HG03280 (cell line): ENCODE measurements at regions not wholly inside any gene's neighbourhood (a gene's known extent, or its start where the extent isn't known, plus 50 kb on each side); places are given as distances from the start of the nearest gene placed in this dataset.
"Not testable (repeated sequence)": the region's sequence is repeated elsewhere in the genome, so short reads cannot be mapped to it uniquely, and the experiment has no call there.

Source experiments
- ATAC-seq: cut with Tn5 transposase; IDR thresholded peaks from one replicate; pipeline ENCODE4 v1.9.1; 2021; ENCODE audit warnings: mild to moderate bottlenecking, moderate library complexity; ENCODE audit not compliant: unreplicated experiment

DNA sequence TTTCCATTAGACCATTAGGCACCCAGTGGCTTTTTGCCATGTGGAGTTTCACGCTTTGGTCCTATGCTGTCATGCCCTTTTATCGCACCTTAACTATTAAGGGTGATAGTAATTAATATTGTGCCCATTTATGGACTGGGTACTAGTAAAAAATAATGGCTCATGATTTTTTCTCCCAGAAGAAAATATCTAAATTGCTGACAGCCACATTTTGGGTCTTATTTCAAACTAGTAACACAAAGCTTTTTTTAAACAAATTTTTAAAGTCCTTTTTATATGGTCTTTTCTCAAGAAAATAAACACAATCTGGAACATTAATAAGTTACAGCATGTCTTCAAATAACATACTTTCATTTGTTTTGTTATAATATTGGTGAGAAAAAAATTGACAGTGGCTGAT, 179.7 kb downstream of the ANKRD7 start:
- no peak for ATAC-seq

GRCh38 chr7:118418433-118418832, 193.9 kb downstream of the ANKRD7 start:
- no peak for ATAC-seq

GRCh38 chr7:118420888-118421287, 196.4 kb downstream of the ANKRD7 start:
- ATAC-seq = no peak

DNA sequence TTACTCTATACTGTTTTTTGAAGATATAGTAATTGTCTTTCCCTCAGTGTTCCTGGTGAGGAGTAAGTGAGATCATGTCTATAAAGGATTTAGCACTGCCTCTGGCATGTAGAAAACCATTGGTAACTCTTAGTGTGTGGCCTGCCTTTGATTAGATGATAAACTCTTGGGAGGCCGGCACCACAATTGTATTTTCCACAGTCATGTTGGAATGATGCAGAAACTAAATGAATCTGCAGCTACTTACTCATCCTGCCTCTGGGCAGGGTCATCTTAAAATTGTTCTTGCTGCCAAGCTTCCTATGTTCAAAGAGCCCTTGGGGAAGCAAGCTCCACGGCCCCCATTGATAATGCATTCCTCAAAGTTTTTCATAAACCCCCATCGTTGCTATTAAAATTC, 204.6 kb downstream of the ANKRD7 start:
- no peak for ATAC-seq

DNA sequence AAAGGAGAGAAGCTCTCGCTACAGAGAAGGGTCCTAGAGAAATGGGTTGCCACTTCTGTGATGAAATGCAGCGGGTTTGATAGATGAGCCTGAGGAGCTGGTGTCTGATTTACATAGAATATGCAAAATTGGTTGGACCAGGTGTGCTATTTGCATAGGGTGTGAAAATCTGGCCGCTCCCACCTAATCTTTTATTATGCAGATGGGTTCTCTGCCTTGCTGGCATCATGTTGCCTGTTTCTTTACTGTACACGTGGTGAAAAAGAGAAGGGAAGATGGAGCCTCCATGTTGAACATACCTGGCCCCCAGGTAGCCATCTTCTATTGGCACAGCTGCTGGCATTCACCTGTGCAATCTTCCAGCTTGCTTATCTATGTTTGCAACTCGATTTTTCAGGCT, 212.2 kb downstream of the ANKRD7 start:
- no peak for ATAC-seq

DNA sequence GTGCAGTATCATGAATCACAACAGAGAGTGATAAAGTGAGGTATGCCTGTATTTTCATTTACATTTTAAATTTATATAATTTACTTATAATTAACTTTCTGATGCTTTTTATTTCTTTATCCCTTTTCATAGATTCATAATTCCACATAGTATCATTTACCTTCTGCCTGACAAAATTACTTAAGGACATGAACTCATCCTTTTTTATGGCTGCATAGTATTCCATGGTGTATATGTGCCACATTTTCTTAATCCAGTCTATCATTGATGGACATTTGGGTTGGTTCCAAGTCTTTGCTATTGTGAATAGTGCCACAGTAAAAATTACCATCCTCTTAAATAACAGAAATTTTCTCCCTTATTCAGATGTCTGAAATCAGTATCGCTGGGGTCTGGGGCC, 224.5 kb downstream of the ANKRD7 start:
- ATAC-seq = not testable (repeated sequence)

DNA sequence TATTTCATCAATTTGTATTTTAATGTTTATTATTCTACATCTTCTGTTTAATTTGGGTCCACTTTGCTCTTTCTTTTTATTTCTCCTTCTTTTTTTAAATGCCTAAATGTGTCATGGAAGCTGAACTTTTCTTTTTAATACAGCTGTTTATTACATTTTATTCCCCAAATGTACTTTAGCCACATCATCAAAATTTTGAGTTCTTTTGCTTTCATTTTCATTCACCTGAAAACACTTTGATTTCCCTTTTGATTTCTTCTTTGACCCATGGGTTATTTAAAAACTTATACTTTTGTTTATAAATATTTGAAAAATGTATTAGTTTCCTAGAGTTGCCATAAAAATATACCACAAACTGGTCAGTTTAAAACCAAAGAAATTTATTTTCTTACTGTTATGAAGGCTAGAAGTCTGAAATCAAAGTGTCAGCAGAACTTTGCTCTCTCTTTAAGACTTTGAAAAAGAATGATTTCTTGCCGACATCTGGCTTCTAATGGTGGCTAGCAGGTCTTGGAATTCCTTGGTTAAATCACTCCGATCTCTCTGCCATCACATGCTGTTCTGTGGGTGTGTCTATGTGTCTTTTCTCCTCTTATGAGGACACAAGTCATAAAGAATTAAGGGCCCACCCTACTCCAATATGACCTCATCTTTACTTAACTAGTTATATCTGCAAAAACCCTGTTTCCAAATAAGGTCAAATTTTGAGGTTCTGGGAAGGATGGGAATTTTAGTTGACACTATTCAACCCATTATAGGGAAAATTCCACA, 225.5 kb downstream of the ANKRD7 start:
- no peak for ATAC-seq

DNA sequence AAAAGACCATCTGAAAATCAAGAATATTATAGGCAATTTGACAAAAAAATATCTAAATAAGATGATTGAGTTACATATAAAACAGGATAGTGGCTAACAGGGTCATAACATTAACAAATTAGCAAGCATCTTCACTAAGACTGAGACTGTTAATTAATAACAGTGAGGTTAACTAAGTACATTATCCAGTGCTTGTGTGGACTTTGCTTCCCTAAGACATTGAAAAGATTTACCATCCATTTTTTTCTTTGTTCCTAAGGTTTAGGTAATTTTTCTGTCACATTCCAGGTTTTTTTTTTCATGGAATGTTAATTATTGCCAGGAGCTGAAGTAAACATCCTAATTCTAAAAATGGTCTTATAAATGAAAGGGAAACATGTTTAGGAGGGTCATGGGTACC, 227.6 kb downstream of the ANKRD7 start:
- no peak for ATAC-seq

DNA sequence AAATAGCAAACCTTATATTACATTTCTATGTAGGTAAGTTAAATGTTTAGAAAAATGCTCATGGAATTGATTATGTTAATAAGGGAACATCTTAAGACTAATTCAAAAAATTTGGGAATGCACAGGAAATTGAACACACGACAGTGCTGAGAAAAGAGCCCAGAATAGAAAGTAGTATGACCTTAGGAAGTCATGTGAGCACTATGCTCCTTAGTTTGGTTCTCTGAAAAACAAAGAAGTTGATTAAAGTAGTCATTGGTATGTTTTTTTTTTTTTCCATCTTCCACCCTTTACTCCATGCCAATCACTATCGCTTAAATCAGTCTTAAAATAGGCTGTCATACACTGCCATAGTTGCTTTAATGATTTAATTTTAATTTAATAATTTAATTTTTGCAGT, 242.9 kb downstream of the ANKRD7 start:
- no peak for ATAC-seq

- no peak for ATAC-seq
Measured at GRCh38 chr7:118472581-118472980, 248.1 kb downstream of the ANKRD7 start.

DNA sequence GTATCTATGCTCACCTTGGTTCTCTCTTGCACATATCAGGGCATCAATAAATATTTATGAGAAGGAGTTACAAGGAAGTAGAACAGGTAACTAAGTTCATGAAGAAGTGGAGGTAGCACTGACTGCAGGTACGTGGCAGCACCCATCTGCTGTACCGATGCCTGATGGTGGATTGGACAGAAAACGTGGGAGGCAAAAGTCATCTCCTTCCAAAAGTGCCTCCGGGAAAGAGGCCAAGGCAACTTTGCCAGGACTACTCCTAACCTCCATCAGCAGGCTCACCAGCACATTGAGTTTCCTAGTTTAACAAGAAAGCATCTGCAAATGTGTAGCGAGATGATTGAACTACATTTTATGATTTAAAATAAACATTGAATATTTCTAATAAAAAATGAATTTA, 248.8 kb downstream of the ANKRD7 start:
- ATAC-seq = no peak

- ATAC-seq = no peak
Measured at GRCh38 chr7:118476036-118476435, 251.5 kb downstream of the ANKRD7 start.

GRCh38 chr7:118477036-118477435, 252.5 kb downstream of the ANKRD7 start:
- no peak for ATAC-seq

DNA sequence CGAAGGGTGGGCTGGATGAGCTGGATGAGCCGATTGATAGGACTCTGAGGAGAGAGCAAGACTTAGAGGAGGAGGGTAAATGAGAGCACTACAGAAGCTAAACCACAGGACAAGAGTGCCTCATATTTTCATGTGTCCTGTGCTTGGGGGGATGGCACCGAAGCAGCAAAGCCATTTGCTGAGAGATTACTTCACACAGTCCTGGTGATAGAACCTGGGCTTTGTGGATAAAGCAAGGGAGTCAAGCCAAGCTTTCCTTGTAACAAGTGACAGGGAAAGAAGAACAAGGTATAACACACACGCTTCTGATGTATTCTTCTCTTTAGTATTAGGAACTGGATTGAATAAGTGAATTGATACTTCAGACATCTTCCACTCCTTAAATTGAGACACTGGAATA, 253.7 kb downstream of the ANKRD7 start:
- ATAC-seq = no peak

DNA sequence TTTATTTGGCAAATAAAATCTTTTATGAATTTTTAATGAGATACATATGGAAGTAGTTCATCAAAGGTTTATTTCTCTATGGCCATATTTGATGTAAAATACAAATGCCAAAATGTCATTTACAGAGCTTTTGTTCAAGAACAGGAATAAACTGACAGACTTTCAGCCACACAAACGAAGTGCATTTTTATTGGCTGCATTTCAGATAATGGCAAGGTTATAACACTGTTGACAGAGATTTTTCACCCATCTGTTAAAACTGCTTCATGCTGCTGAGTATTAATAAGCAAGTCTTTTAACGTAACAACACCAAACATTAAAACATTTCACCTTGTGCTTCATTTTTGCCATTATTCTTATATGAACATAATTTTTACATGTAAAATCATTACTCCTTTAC, 254.4 kb downstream of the ANKRD7 start:
- ATAC-seq = no peak

GRCh38 chr7:118492466-118492865, 268.0 kb downstream of the ANKRD7 start:
- ATAC-seq = no peak

DNA sequence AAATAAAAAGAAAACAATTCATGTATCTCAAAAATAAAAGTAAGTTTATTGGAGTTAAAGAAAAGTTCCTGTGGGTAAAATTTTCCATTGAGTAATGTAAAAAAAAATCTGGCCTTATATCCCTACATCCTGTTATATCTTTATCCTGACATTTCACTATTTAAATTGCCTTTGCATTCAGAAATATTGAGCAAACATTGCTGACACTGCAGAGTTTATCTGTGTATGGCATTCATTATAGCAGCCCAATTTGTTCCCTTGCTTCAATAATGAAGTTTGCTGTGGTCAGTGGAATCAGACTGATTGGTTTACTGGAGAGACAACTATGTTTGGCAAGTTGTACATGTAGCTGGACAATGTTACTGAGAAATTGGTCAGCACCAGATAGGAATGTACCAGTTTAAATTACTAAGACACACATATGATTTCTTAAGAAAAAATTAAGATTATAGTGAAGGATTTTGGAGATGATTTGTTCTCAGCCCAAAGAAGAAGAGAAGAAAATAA, 271.7 kb downstream of the ANKRD7 start:
- no peak for ATAC-seq

DNA sequence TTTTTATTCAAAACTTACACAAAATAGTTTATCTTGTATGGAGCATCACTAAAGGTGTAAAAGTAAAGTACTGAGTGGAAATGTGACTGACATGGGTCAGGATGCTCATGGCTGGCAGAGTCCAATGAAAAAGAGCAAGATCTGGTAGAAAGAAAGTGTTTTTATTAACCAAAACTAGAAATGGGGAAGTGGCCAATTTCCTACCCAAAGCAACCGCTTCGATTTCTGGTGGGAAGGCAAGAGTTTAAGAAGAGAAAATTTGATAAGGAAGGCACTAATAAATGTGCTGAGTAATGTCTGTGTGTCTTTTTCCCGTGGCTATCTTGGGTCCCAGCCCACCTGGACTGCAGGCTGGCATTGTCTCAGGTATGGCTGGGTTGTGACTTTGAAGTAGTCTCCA, 277.7 kb downstream of the ANKRD7 start:
- ATAC-seq = no peak

GRCh38 chr7:118511146-118511545, 286.6 kb downstream of the ANKRD7 start:
- ATAC-seq = no peak

GRCh38 chr7:118517275-118517674, 292.8 kb downstream of the ANKRD7 start:
- ATAC-seq = no peak

GRCh38 chr7:118525020-118525419, 300.5 kb downstream of the ANKRD7 start:
- ATAC-seq = no peak

DNA sequence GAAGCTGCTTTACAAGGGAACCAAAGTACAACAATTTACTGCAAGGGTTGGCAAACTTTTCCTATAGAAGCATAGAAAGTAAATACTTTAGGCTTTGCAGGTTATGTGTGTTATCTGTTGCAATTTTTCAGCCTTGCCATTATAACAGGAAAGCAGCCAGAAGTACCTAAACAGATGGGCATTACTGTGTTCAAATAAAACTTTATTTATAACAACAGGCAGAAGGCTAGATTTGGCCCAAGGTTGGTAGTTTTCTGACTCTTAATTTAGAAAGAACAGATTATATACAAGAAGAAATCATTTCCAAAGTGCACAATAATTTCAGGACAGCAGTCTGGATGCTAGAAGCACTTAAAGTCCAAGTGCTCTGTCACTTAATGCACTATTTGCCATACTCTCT, 307.1 kb downstream of the ANKRD7 start:
- no peak for ATAC-seq

DNA sequence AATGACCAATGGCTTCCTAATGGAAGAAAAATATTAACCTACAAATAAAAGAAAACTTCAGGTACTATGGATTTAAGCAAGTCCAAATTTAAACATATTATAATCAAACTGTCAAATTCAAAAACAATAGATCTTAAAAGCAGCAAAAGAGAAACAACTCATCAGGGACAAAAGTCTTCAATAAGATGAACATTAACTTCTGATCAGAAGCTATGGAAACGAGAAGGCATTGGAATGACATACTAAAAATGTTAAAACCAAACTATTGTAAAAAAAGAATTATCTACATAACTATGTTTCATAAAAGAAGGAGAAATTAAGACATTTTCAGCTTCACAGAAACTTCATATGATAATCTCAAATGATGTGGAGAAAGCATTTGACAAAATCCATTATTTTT, 334.7 kb downstream of the ANKRD7 start:
- no peak for ATAC-seq
